ENCODE measurements at regions not wholly inside any gene's neighbourhood (a gene's known extent, or its start where the extent isn't known, plus 50 kb on each side); places are given as distances from the start of the nearest gene placed in this dataset.
"Not testable (repeated sequence)": the region's sequence is repeated elsewhere in the genome, so short reads cannot be mapped to it uniquely, and the experiment has no call there.

DNA sequence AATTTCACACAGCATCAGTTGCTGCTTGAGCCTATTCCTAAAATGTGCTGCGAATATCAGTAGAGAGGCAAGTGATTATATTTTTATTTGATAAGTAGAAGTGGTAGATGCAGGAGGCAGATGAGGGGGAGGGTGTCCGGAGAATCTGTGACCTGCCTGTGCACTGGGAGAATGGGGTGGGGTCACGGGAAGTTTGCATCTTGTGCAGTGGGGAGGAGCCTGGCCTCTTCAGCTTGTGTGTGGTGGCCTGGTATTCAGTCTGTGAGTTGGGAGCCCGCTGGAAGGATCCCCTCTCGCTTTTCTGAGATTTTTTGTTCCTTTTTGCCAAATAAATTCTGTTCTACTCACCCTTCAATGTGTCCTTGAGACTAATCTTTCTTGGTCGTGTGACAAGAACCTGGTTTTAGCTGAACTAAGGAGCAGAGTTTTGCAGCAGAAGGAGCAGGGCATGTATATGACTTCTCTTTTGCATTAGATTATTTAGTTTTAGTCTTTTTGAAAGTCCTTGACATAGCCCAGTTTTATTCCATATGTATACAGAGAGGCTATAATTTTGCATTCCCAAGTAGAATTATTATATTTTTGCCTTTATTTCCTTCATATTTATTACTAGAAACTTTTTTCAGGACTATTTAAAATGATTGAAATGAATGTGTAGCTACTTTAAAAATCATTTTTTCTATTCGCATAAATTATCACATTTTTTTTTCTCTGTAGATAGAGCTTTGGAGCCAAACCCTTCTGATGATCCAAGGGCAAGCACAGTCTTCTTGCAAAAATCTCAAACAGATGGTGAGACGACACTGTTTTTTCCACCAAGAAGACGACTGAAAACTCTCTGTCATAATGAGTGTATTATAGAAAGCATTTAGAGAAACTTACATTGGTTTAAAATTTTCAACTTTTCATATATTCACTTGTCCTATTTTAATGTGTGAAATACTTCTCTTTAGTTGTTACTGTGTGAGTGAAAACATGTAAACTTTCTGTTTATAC, 1257.2 kb downstream of the UQCRFS1 start:
- Histone ChIP-seq H3K4me2 (ENCODE audit: insufficient read depth, insufficient read length, low read length) (no peak overlapping the region), H3K27ac (ENCODE audit: insufficient read length, low read depth, low read length) (no peak overlapping the region), H3K9ac (ENCODE audit: extremely low read depth, insufficient read length, low read length) (no peak overlapping the region), H2BK15ac (ENCODE audit: low read depth, low read length) (no peak overlapping the region), H4K91ac (ENCODE audit: insufficient read length, low read depth, low read length) (no peak overlapping the region), H3K18ac (ENCODE audit: insufficient read length, low read depth, low read length) (no peak overlapping the region), H3K4me1 (ENCODE audit: insufficient read depth, low read length) (no peaks in the 10 kb centered on the region; the same call in 1 of the 2 replicates), H3K23ac (ENCODE audit: insufficient read length, low read depth, low read length) (no peak overlapping the region), H2AK5ac (ENCODE audit: insufficient read length, low read length) (no peak overlapping the region), H3K14ac (ENCODE audit: insufficient read depth, low read length) (no peak overlapping the region), H3K56ac (ENCODE audit: insufficient read length, low read depth, low read length) (no peak overlapping the region), H3K27me3 (ENCODE audit: insufficient read depth, low read length) (no peaks in the 10 kb centered on the region), H3K23me2 (ENCODE audit: insufficient read length, low read depth, low read length, poor library complexity, severe bottlenecking) (no peaks in the 10 kb centered on the region), H4K5ac (ENCODE audit: insufficient read length, low read depth, low read length) (no peak overlapping the region), H2BK20ac (ENCODE audit: low read depth, low read length, poor library complexity, severe bottlenecking) (no peak overlapping the region), H3K9me3 (ENCODE audit: control insufficient read depth, low read depth, low read length) (peaks cover 4% of the 10 kb centered on the region), H3K79me1 (ENCODE audit: insufficient read depth, low read depth, low read length, poor library complexity, severe bottlenecking) (no peaks in the 10 kb centered on the region), H4K20me1 (ENCODE audit: control insufficient read depth, insufficient read depth, insufficient read length) (no peaks in the 10 kb centered on the region), H3K4ac (ENCODE audit: low read depth, low read length) (no peak overlapping the region), H3K79me2 (ENCODE audit: insufficient read depth, low read length) (no peaks in the 10 kb centered on the region), H2BK5ac (ENCODE audit: insufficient read length, low read length) (no peak overlapping the region), H2AFZ (ENCODE audit: low read length) (no peak overlapping the region), H2BK12ac (ENCODE audit: insufficient read length, low read depth, low read length) (no peak overlapping the region), H2BK120ac (ENCODE audit: low read depth, low read length, poor library complexity, severe bottlenecking) (no peak overlapping the region), H3T11ph (ENCODE audit: low read length) (no peak overlapping the region), H4K8ac (replicated peaks; ENCODE audit: insufficient read length, low read depth, low read length) (no peak overlapping the region)
- peaks cover 40 to 45% of the 10 kb centered on the region in 2 experiments for H3K9me3 Mint-ChIP-seq
- H3K4me1 Mint-ChIP-seq, result no peaks in the 10 kb centered on the region
- no peaks in the 10 kb centered on the region; a peak in 1 of 7 replicates for H3K36me3 Mint-ChIP-seq (ENCODE audit: insufficient read depth in 1 of 3, low read depth in 3 of 3)
- WGBS (ENCODE audit: extremely low coverage, insufficient read length, low lambda C conversion rate), result no CpG with 5 or more reads among the region's 9 CpGs
- no peak overlapping the region for H3K27ac Mint-ChIP-seq
- TF ChIP-seq, protein P1, sequence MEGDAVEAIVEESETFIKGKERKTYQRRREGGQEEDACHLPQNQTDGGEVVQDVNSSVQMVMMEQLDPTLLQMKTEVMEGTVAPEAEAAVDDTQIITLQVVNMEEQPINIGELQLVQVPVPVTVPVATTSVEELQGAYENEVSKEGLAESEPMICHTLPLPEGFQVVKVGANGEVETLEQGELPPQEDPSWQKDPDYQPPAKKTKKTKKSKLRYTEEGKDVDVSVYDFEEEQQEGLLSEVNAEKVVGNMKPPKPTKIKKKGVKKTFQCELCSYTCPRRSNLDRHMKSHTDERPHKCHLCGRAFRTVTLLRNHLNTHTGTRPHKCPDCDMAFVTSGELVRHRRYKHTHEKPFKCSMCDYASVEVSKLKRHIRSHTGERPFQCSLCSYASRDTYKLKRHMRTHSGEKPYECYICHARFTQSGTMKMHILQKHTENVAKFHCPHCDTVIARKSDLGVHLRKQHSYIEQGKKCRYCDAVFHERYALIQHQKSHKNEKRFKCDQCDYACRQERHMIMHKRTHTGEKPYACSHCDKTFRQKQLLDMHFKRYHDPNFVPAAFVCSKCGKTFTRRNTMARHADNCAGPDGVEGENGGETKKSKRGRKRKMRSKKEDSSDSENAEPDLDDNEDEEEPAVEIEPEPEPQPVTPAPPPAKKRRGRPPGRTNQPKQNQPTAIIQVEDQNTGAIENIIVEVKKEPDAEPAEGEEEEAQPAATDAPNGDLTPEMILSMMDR (conservative IDR thresholded peaks at IDR 0.05), result no peak
- DNase-seq, result no peak
- no peaks in the 10 kb centered on the region; the same call in 1 of the 2 replicates for H3K27me3 Mint-ChIP-seq (ENCODE audit: low read depth)
- H3K4me3 Mint-ChIP-seq, result no peak overlapping the region

DNA sequence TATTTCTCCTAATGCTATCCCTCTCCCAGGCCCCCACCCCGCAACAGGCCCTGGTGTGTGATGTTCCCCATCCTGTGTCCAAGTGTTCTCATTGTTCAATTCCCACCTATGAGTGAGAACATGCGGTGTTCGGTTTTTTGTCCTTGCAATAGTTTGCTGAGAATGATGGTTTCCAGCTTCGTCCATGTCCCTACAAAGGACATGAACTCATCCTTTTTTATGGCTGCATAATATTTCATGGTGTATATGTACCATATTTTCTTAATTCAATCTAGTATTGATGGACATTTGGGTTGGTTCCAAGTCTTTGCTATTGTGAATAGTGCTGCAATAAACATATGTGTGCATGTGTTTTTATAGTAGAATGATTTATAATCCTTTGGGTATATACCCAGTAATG, 1270.3 kb downstream of the UQCRFS1 start:
- not testable (repeated sequence) for H3T11ph ChIP-seq (ENCODE audit: low read length); H3K23ac ChIP-seq (ENCODE audit: insufficient read length, low read depth, low read length); H3K4ac ChIP-seq (ENCODE audit: low read depth, low read length); H3K56ac ChIP-seq (ENCODE audit: insufficient read length, low read depth, low read length); H3K27ac Mint-ChIP-seq; H3K9ac ChIP-seq (ENCODE audit: extremely low read depth, insufficient read length, low read length); H4K8ac ChIP-seq (replicated peaks; ENCODE audit: insufficient read length, low read depth, low read length); H4K91ac ChIP-seq (ENCODE audit: insufficient read length, low read depth, low read length); H3K4me2 ChIP-seq (ENCODE audit: insufficient read depth, insufficient read length, low read length); H3K79me2 ChIP-seq (ENCODE audit: insufficient read depth, low read length); H3K4me3 Mint-ChIP-seq; H3K27me3 ChIP-seq (ENCODE audit: insufficient read depth, low read length); H2BK20ac ChIP-seq (ENCODE audit: low read depth, low read length, poor library complexity, severe bottlenecking); H3K4me1 Mint-ChIP-seq; H3K4me1 ChIP-seq (ENCODE audit: insufficient read depth, low read length); DNase-seq; H4K20me1 ChIP-seq (ENCODE audit: control insufficient read depth, insufficient read depth, insufficient read length); H2BK12ac ChIP-seq (ENCODE audit: insufficient read length, low read depth, low read length); H3K79me1 ChIP-seq (ENCODE audit: insufficient read depth, low read depth, low read length, poor library complexity, severe bottlenecking); H2BK15ac ChIP-seq (ENCODE audit: low read depth, low read length); H3K18ac ChIP-seq (ENCODE audit: insufficient read length, low read depth, low read length); H2AFZ ChIP-seq (ENCODE audit: low read length); H2AK5ac ChIP-seq (ENCODE audit: insufficient read length, low read length); H2BK5ac ChIP-seq (ENCODE audit: insufficient read length, low read length); H3K27ac ChIP-seq (ENCODE audit: insufficient read length, low read depth, low read length); H3K23me2 ChIP-seq (ENCODE audit: insufficient read length, low read depth, low read length, poor library complexity, severe bottlenecking); H4K5ac ChIP-seq (ENCODE audit: insufficient read length, low read depth, low read length); H2BK120ac ChIP-seq (ENCODE audit: low read depth, low read length, poor library complexity, severe bottlenecking); H3K14ac ChIP-seq (ENCODE audit: insufficient read depth, low read length); H3K27me3 Mint-ChIP-seq (ENCODE audit: low read depth)
- Mint-ChIP-seq H3K9me3 (peaks cover 74 to 80% of the 10 kb centered on the region in 2 experiments), H3K36me3 (ENCODE audit: insufficient read depth in 1 of 3, low read depth in 3 of 3) (peaks cover 3 to 27% (median 6%) of the 10 kb centered on the region in 3 experiments; a peak in 5 of 7 replicates)
- WGBS (ENCODE audit: extremely low coverage, insufficient read length, low lambda C conversion rate), result no CpG with 5 or more reads among the region's 4 CpGs
- peaks cover 18% of the 10 kb centered on the region for H3K9me3 ChIP-seq (ENCODE audit: control insufficient read depth, low read depth, low read length)
